OCI-LY3 (cell line): ENCODE measurements at regions not wholly inside any gene's neighbourhood (a gene's known extent, or its start where the extent isn't known, plus 50 kb on each side); places are given as distances from the start of the nearest gene placed in this dataset.

Experiments
- EZH2phosphoT487 ChIP-seq: fragments of 200-600 bp; shearing (Covaris generic); IDR thresholded peaks from 2 replicates; pipeline ENCODE4 v1.6.1; 2018; ENCODE audit warnings: antibody characterized with exemption, mixed run types, low read depth
- TF ChIP-seq, protein P1 (sequence below): fragments of 200-600, 300-600 bp; sonication (generic); IDR thresholded peaks from 2 replicates; pipeline ENCODE4 v1.5.1; 2014; ENCODE audit warnings: antibody characterized with exemption, low read length, low read depth

DNA sequence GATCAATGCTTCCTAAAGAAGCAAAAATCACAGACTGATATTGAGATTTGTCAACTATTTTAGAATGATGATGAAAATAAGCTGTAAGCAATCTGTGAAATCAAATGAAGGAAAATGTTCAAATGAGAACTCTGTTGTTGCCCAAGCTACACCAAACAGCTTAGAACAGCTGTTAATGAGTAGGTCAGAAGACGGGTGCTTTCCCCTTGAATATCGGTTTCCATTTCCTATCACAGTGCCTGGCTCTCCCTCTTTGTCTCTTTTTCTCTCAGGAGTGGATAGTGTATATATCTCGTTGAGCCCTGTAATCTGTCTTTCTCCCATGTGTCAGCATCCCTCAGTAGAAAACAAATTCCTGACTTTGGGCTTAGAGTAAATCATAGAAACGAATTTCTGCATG is 1592.9 kb upstream of the TENM3 start:
- TF ChIP-seq, protein P1, sequence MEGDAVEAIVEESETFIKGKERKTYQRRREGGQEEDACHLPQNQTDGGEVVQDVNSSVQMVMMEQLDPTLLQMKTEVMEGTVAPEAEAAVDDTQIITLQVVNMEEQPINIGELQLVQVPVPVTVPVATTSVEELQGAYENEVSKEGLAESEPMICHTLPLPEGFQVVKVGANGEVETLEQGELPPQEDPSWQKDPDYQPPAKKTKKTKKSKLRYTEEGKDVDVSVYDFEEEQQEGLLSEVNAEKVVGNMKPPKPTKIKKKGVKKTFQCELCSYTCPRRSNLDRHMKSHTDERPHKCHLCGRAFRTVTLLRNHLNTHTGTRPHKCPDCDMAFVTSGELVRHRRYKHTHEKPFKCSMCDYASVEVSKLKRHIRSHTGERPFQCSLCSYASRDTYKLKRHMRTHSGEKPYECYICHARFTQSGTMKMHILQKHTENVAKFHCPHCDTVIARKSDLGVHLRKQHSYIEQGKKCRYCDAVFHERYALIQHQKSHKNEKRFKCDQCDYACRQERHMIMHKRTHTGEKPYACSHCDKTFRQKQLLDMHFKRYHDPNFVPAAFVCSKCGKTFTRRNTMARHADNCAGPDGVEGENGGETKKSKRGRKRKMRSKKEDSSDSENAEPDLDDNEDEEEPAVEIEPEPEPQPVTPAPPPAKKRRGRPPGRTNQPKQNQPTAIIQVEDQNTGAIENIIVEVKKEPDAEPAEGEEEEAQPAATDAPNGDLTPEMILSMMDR: no peak
- TF ChIP-seq EZH2phosphoT487: no peak
